ENCODE measurements at regions not wholly inside any gene's neighbourhood (a gene's known extent, or its start where the extent isn't known, plus 50 kb on each side); places are given as distances from the start of the nearest gene placed in this dataset.
"Not testable (repeated sequence)": the region's sequence is repeated elsewhere in the genome, so short reads cannot be mapped to it uniquely, and the experiment has no call there.

DNA sequence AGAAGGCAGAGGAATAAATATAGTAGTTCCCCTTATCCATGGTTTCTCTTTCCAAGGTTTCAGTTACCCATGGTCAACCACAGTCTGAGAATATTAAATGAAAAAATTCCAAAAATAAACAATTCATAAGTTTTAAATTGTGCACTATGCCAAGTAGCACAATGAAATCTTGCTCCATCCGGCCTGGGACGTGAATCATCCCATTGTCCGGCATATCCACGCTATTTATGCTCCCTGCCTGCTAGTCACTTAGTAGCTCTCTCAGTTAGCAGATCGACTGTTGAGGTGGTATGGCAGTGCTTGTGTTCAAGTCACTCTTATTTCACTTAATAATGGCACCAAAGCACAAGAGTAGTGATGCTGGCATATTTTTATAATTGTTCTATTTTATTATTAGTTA is 58.6 kb upstream of the ARHGAP29 start:
- TF ChIP-seq, protein P1, sequence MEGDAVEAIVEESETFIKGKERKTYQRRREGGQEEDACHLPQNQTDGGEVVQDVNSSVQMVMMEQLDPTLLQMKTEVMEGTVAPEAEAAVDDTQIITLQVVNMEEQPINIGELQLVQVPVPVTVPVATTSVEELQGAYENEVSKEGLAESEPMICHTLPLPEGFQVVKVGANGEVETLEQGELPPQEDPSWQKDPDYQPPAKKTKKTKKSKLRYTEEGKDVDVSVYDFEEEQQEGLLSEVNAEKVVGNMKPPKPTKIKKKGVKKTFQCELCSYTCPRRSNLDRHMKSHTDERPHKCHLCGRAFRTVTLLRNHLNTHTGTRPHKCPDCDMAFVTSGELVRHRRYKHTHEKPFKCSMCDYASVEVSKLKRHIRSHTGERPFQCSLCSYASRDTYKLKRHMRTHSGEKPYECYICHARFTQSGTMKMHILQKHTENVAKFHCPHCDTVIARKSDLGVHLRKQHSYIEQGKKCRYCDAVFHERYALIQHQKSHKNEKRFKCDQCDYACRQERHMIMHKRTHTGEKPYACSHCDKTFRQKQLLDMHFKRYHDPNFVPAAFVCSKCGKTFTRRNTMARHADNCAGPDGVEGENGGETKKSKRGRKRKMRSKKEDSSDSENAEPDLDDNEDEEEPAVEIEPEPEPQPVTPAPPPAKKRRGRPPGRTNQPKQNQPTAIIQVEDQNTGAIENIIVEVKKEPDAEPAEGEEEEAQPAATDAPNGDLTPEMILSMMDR (IDR thresholded peaks at IDR 0.05; ENCODE audit: low read depth, low read length, missing control alignments) = no peak
- DNase-seq (ENCODE audit: low read depth) = no peak

GRCh38 chr1:94292978-94293377 is 55.6 kb upstream of the ARHGAP29 start:
- DNase-seq (ENCODE audit: low read depth); H3K4me3 ChIP-seq (ENCODE audit: low read depth, low read length): not testable (repeated sequence)

More for the DNA sequence above, 58.6 kb upstream of the ARHGAP29 start:
- no peak overlapping the region for H3K4me3 ChIP-seq (ENCODE audit: low read depth, low read length)

GRCh38 chr1:94289244-94289643 is 51.9 kb upstream of the ARHGAP29 start:
- not testable (repeated sequence) for DNase-seq (ENCODE audit: low read depth); H3K4me3 ChIP-seq (ENCODE audit: low read depth, low read length)

All from GM12864 (cell line).